ENCODE measurements at regions not wholly inside any gene's neighbourhood (a gene's known extent, or its start where the extent isn't known, plus 50 kb on each side); places are given as distances from the start of the nearest gene placed in this dataset.

DNA sequence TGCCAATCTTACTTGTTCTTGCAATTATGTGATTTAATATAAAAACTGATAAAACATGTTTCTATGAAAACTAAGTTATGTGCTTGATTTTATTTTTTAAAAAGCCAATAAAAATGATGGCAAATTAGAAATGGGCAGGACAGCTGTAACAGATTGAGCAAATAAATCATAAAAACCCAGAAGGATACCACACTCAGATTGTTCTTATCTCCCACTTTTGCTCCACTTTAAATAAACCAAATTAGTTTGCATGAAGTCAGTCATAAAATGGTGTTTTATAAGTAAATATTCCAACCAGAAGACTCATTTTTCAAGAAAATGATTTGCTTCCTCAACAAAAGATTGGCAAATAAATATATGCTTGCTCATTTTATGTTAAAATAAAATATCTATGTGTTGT is 307.9 kb upstream of the G2E3 start:
- Histone ChIP-seq H3K4me1 (no peaks in the 10 kb centered on the region), H3K27me3 (no peaks in the 10 kb centered on the region), H3K4me3 (no peak overlapping the region), H3K9me3 (peaks cover 0 to 4% (median 0%) of the 10 kb centered on the region in 4 donors), H3K36me3 (no peaks in the 10 kb centered on the region), H3K27ac (no peak overlapping the region)
- DNase-seq (no peak), ATAC-seq (ENCODE audit: low FRiP score in 2 of 2) (no peak)
- TF ChIP-seq POLR2A (IDR thresholded peaks at IDR 0.05) = no peak
- no peak for TF ChIP-seq EP300 (IDR thresholded peaks at IDR 0.05)
- TF ChIP-seq, protein P1, sequence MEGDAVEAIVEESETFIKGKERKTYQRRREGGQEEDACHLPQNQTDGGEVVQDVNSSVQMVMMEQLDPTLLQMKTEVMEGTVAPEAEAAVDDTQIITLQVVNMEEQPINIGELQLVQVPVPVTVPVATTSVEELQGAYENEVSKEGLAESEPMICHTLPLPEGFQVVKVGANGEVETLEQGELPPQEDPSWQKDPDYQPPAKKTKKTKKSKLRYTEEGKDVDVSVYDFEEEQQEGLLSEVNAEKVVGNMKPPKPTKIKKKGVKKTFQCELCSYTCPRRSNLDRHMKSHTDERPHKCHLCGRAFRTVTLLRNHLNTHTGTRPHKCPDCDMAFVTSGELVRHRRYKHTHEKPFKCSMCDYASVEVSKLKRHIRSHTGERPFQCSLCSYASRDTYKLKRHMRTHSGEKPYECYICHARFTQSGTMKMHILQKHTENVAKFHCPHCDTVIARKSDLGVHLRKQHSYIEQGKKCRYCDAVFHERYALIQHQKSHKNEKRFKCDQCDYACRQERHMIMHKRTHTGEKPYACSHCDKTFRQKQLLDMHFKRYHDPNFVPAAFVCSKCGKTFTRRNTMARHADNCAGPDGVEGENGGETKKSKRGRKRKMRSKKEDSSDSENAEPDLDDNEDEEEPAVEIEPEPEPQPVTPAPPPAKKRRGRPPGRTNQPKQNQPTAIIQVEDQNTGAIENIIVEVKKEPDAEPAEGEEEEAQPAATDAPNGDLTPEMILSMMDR (IDR thresholded peaks at IDR 0.05) = no peak
- TF ChIP-seq POLR2AphosphoS5 (IDR thresholded peaks at IDR 0.05) = no peak

DNA sequence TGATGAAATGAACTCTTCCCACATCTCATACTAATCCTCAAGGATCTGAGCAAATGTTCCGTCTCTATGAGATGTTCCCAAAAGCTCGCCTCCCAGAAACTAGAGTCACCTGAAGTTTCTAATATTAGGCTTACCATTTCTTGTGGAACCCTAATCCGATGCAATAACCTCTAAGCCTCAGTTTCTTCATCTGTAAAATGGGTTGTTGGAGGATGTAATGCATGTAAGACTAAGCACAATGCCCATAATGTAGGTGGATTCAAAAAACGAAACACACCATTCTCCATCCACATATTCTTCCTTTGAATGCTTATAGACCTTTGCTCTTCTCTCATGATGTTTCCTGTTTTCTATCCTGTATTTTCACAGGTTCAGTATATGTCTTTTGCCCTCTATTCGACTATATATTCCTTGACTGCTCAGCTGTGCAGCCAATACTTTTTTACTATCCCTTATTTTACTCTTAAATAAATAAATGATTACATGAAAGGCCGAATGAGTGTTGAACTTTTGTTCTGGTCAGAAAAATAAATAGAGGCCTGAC is 307.3 kb upstream of the G2E3 start:
- WGBS, 2 donors = 68 to 75% methylated on average over 6 of the region's 6 CpGs
- H3K9me3 ChIP-seq = peaks cover 0 to 4% (median 0%) of the 10 kb centered on the region in 4 donors
- DNase-seq = no peak
- no peaks in the 10 kb centered on the region for H3K4me1 ChIP-seq
- no peak for ATAC-seq (ENCODE audit: low FRiP score in 2 of 2)
- H3K27me3 ChIP-seq = no peaks in the 10 kb centered on the region
- no peak overlapping the region for H3K27ac ChIP-seq
- no peaks in the 10 kb centered on the region for H3K36me3 ChIP-seq
- TF ChIP-seq POLR2A (IDR thresholded peaks at IDR 0.05) = no peak
- no peak for TF ChIP-seq POLR2AphosphoS5 (IDR thresholded peaks at IDR 0.05)
- no peak for TF ChIP-seq EP300 (IDR thresholded peaks at IDR 0.05)
- TF ChIP-seq, protein P1 (IDR thresholded peaks at IDR 0.05) = no peak
- no peak overlapping the region for H3K4me3 ChIP-seq

DNA sequence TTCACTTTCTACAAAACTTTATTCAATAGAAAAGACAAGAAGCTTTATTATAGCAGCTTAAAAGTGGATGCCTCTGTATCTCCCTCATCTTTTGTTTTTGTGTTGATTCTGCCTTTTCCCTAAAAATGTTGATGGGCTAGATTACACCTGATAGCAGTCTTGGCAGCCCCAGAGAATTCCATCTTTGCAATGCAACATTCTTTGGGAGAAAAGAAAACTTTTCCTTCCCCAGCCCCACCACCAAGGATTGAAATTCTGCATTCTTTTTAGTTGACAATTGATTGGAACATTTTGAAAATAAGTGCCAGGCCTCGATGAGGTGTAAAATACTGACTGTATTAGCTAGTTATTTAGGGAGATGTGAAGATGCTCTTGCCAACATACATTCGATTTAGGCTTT is 306.8 kb upstream of the G2E3 start:
- no peaks in the 10 kb centered on the region for H3K36me3 ChIP-seq
- TF ChIP-seq POLR2A (IDR thresholded peaks at IDR 0.05) = no peak
- TF ChIP-seq, protein P1 (IDR thresholded peaks at IDR 0.05) = no peak
- TF ChIP-seq EP300 (IDR thresholded peaks at IDR 0.05) = no peak
- no peak for TF ChIP-seq POLR2AphosphoS5 (IDR thresholded peaks at IDR 0.05)
- no peaks in the 10 kb centered on the region for H3K27me3 ChIP-seq
- 58 to 72% methylated on average over 2 of the region's 2 CpGs for WGBS, 2 donors
- DNase-seq (no peak), ATAC-seq (ENCODE audit: low FRiP score in 2 of 2) (no peak)
- H3K4me3 ChIP-seq = no peak overlapping the region
- no peaks in the 10 kb centered on the region for H3K4me1 ChIP-seq
- peaks cover 0 to 4% (median 0%) of the 10 kb centered on the region in 4 donors for H3K9me3 ChIP-seq
- H3K27ac ChIP-seq = no peak overlapping the region

DNA sequence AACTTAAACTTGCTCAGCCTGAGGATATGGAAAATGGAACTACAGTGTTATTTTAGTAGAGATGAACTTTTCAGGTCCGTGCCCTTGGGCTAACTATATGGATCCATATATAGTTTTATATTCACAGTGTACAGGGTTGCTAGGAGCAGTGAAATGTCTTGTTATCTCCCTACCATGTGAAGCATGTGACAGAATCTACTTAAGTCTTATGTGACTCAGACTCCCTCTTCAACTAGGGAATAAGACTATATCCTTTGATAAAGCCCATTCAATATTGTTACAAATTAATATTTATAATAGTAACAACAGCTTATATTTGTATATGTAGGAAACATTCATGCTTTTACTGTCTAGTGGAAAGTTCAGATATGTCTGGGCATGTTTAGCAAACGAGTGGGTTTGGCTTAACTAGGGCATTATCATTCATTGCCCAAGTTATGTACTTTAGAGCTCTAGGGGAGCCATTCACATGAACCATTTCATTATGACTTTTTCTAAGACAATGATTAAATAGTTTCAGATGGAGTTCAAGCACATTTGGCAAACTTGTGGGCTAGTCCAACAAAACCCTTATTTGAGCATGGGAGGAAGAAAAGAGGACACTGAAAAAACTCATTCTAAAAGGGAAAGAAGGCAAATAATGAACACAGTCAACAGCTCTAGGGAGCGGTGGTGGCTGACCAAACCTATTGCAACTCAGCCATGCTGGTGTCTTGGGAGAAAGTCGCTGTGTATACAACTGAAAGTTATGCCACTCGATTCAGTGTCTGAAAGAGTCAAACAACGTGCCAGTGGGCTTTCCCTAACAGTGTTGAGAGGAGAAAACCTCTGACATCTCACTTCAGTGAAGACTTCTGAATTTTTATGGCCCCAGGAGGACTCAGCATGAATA is 305.9 kb upstream of the G2E3 start:
- no peak for DNase-seq
- no peaks in the 10 kb centered on the region for H3K27me3 ChIP-seq
- no peak for ATAC-seq (ENCODE audit: low FRiP score in 2 of 2)
- no peaks in the 10 kb centered on the region for H3K4me1 ChIP-seq
- no peaks in the 10 kb centered on the region for H3K36me3 ChIP-seq
- no peak overlapping the region for H3K27ac ChIP-seq
- H3K4me3 ChIP-seq = no peak overlapping the region
- TF ChIP-seq, protein P1 (IDR thresholded peaks at IDR 0.05) = no peak
- TF ChIP-seq POLR2A (IDR thresholded peaks at IDR 0.05) (no peak), POLR2AphosphoS5 (IDR thresholded peaks at IDR 0.05) (no peak), EP300 (IDR thresholded peaks at IDR 0.05) (no peak)
- H3K9me3 ChIP-seq = peaks cover 0 to 4% (median 0%) of the 10 kb centered on the region in 4 donors
- 67 to 68% methylated on average over 6 of the region's 6 CpGs for WGBS, 2 donors

Data from upper lobe of left lung (tissue), 6 donors.